ENCODE measurements at regions not wholly inside any gene's neighbourhood (a gene's known extent, or its start where the extent isn't known, plus 50 kb on each side); places are given as distances from the start of the nearest gene placed in this dataset.

DNA sequence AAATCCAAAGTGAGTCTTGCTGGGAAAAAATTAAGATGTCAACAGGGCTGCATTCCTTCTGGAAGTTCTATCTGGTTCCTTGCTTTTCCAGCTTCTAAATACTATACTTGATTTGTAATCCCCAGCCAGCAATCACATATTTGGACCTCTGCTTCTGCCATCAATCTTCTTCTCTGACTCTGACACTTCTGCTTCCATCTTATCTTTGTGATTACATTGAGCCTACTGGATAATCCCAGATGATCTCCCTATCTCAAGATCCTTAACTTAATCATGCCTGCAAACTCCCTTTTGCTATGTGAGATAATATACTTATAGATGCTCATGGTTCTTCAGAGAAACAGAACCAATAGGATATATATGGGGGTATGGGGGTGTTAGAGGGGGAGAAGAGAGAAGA lies 49.9 kb upstream of the ZDHHC17 start:
- H3K27ac Mint-ChIP-seq (ENCODE audit: unreplicated experiment), result no peak overlapping the region
- no peaks in the 10 kb centered on the region for H3K9me3 Mint-ChIP-seq (ENCODE audit: low read depth, unreplicated experiment)
- TF ChIP-seq, protein P1, sequence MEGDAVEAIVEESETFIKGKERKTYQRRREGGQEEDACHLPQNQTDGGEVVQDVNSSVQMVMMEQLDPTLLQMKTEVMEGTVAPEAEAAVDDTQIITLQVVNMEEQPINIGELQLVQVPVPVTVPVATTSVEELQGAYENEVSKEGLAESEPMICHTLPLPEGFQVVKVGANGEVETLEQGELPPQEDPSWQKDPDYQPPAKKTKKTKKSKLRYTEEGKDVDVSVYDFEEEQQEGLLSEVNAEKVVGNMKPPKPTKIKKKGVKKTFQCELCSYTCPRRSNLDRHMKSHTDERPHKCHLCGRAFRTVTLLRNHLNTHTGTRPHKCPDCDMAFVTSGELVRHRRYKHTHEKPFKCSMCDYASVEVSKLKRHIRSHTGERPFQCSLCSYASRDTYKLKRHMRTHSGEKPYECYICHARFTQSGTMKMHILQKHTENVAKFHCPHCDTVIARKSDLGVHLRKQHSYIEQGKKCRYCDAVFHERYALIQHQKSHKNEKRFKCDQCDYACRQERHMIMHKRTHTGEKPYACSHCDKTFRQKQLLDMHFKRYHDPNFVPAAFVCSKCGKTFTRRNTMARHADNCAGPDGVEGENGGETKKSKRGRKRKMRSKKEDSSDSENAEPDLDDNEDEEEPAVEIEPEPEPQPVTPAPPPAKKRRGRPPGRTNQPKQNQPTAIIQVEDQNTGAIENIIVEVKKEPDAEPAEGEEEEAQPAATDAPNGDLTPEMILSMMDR (IDR thresholded peaks at IDR 0.05; ENCODE audit: unreplicated experiment), result no peak
- no peaks in the 10 kb centered on the region for H3K36me3 Mint-ChIP-seq (ENCODE audit: insufficient read depth, unreplicated experiment)
- no TSS peak for BruUV-seq (replicated peaks)
- CTCF ChIA-PET, result interaction anchor here (1.4 kb wide), 1 partner anchor 15 kb away, joined by 4 read pairs; no protein-coding TSS in a partner anchor
- H3K27me3 Mint-ChIP-seq (ENCODE audit: unreplicated experiment), result no peaks in the 10 kb centered on the region
- intact Hi-C loops (cut with micrococcal nuclease; ENCODE audit: unreplicated experiment), result no loop called here
- no peak for DNase-seq
- no peak overlapping the region for H3K4me3 Mint-ChIP-seq (ENCODE audit: low read depth, unreplicated experiment)
- H3K4me1 Mint-ChIP-seq (ENCODE audit: low read depth, unreplicated experiment), result no peaks in the 10 kb centered on the region

All from Calu3 (cell line).